K562 (cell line): ENCODE measurements at regions not wholly inside any gene's neighbourhood (a gene's known extent, or its start where the extent isn't known, plus 50 kb on each side); places are given as distances from the start of the nearest gene placed in this dataset.

Experiments used
- CREB5 ChIP-seq: fragments of 250-450 bp; sonication (Bioruptor Pico); IDR thresholded peaks from 2 replicates; pipeline ENCODE4 v1.5.0; 2020; ENCODE audit warnings: mild to moderate bottlenecking
- JUND ChIP-seq, 2 experiments: IDR thresholded peaks; 2 replicates in 1 of 2; 3 replicates in 1 of 2; pipeline ENCODE4 v1.6.1; 2011; ENCODE audit warnings: borderline replicate concordance in 2 of 2, low read depth in 2 of 2, low read length in 2 of 2, improper control_type of control experiment in 1 of 2, missing biosample characterization in 1 of 2, missing genetic modification characterization in 1 of 2, missing genetic modification reagents in 1 of 2
- TRIM24 ChIP-seq, 2 experiments: fragments of 450-650 bp; IDR thresholded peaks; 2 replicates each; pipeline ENCODE4 v1.6.1; 2016
- ZNF165 ChIP-seq: fragments of 250-450 bp; sonication (Bioruptor Pico); IDR thresholded peaks from 2 replicates; pipeline ENCODE4 v1.4.0; 2020; ENCODE audit warnings: borderline replicate concordance
- ZNF507 ChIP-seq: conservative IDR thresholded peaks from 2 replicates; pipeline ENCODE4 v1.6.1; 2017; ENCODE audit warnings: missing genetic modification characterization, missing compliant biosample characterization
- TF ChIP-seq, protein P1 (sequence below): fragments of 200-800 bp; sonication (Bioruptor generic); IDR thresholded peaks from 2 replicates; pipeline ENCODE4 v1.6.1; 2017; ENCODE audit warnings: missing genetic modification characterization, missing compliant biosample characterization
- TF ChIP-seq, protein P2 (sequence below): fragments of 200-400 bp; formaldehyde crosslinking; IDR thresholded peaks from 2 replicates; pipeline ENCODE4 v1.6.1; 2017; ENCODE audit warnings: mild to moderate bottlenecking, low read depth, low read length, moderate library complexity

DNA sequence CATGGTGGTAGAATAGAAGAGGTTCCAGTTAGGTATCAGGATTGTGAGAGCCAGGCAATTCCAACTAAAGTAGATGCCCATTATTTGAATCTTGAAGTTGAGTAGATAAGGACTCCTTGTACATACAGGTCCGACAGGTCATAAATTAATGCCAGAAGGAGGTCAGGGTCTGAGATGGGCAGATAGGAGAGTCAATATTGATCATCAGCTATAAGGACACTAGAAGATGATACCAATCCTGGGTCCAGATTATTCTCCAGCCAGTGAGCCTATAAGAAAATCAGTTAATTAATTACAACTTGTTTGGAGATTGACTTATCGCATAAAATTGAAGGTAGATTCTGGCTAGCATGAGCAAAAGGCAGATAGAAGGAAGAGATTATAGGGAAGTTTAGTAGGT lies 378.4 kb upstream of the NAALADL2 start (continued):
- TF ChIP-seq, protein P1, sequence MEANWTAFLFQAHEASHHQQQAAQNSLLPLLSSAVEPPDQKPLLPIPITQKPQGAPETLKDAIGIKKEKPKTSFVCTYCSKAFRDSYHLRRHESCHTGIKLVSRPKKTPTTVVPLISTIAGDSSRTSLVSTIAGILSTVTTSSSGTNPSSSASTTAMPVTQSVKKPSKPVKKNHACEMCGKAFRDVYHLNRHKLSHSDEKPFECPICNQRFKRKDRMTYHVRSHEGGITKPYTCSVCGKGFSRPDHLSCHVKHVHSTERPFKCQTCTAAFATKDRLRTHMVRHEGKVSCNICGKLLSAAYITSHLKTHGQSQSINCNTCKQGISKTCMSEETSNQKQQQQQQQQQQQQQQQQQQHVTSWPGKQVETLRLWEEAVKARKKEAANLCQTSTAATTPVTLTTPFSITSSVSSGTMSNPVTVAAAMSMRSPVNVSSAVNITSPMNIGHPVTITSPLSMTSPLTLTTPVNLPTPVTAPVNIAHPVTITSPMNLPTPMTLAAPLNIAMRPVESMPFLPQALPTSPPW (CRISPR knock-in tag) = no peak
- TF ChIP-seq CREB5 (CRISPR knock-in tag) (no peak), JUND (IDR thresholded peaks at IDR 0.05; ENCODE audit: borderline replicate concordance, low read depth, low read length) (no peak), JUND (tag; IDR thresholded peaks at IDR 0.05; ENCODE audit: borderline replicate concordance, low read depth, low read length) (no peak), ZNF507 (tag) (no peak), ZNF165 (CRISPR knock-in tag) (no peak), TRIM24 (IDR thresholded peaks at IDR 0.05) (no peak)
- TF ChIP-seq, protein P2, sequence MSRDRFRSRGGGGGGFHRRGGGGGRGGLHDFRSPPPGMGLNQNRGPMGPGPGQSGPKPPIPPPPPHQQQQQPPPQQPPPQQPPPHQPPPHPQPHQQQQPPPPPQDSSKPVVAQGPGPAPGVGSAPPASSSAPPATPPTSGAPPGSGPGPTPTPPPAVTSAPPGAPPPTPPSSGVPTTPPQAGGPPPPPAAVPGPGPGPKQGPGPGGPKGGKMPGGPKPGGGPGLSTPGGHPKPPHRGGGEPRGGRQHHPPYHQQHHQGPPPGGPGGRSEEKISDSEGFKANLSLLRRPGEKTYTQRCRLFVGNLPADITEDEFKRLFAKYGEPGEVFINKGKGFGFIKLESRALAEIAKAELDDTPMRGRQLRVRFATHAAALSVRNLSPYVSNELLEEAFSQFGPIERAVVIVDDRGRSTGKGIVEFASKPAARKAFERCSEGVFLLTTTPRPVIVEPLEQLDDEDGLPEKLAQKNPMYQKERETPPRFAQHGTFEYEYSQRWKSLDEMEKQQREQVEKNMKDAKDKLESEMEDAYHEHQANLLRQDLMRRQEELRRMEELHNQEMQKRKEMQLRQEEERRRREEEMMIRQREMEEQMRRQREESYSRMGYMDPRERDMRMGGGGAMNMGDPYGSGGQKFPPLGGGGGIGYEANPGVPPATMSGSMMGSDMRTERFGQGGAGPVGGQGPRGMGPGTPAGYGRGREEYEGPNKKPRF = no peak
